ENCODE measurements at regions not wholly inside any gene's neighbourhood (a gene's known extent, or its start where the extent isn't known, plus 50 kb on each side); places are given as distances from the start of the nearest gene placed in this dataset.

DNA sequence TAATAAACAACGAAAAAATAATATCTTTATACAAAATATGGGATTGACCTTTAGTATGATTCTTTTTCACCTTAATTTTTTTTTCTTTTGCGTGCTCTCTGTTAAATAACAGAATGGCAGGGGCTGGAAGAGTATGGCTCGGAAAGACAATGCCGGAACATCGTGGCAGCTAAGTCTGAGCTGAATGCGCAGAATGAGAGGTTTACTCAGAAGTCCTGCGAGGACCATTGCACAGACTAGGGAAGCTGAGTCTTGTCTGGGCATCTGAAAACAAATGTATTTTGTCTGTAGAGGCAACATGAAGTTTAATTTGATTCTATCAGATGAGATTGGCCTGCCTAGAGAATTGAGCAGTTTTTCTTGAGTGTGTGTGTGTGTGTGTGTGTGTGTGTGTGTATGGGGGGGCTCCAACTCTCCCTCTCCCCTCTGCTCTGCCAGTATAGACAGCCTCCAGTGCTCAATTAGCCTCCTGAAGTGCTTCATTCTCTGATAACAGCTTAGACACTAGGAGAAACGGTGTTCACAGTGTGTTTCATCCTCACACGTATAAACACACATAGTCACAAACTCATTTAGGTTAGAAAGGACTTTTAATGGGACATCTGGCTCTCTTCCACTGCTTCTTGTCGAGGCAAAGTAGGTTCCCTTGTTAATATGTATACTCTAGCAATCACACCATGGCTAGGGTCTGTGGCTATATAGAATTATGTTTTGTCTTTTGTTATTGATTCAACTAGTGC is 244.3 kb upstream of the SORL1-AS1 start:
- no peak for DNase-seq (ENCODE audit: low read depth in 2 of 2)

- no peak for DNase-seq (ENCODE audit: low read depth in 2 of 2)
Measured at GRCh38 chr11:121696177-121696871, 243.6 kb upstream of the SORL1-AS1 start.

DNA sequence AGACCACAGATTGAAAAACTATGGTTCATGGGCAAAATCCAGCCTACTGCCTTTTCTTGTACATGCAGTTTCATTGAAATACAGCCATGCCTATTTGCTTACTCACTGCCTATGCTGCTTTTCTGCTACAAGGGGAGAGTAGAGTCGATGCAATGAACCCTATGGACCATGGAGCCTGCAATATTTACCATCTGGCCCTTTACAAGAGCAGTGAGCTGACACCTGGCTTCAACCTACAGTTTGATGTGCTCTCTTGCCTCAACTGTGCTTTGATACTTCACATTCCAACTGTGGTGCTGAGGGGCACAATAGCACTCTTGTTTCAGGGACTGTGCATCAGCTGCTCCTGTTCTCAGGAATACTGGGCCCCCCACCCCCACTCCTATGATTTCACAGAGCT is 239.5 kb upstream of the SORL1-AS1 start:
- no peak for DNase-seq (ENCODE audit: low read depth in 2 of 2)

GRCh38 chr11:121688860-121689614 is 236.3 kb upstream of the SORL1-AS1 start:
- peak in 1 of 2 donors; percentile 8 for DNase-seq (ENCODE audit: low read depth in 2 of 2)

DNA sequence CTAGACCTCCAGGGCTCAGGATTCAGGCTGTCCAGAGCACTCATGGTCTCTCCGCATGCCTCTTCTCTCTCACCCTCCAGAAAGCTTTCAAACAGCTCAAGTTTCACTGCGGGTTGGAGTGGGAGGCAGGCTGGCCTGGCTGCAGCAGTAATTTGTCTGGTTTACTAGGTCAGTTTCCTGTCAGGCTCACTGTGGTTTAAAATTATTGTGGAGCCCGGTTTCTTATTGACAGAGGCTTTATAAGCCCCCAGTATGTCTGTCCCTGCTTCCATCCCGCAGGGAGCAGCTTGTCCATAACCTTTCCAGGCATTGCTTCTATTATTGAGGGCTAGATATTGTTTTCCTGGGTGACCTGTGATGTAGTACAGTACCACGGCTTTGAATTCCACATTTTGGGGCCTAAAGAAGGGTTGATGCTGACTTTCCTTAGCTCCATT is 235.3 kb upstream of the SORL1-AS1 start:
- no peak for DNase-seq (ENCODE audit: low read depth in 2 of 2)

GRCh38 chr11:121683791-121684190 is 231.0 kb upstream of the SORL1-AS1 start:
- DNase-seq (ENCODE audit: low read depth in 2 of 2): no peak
